Gastroesophageal sphincter (tissue), 4 donors: ENCODE measurements at regions not wholly inside any gene's neighbourhood (a gene's known extent, or its start where the extent isn't known, plus 50 kb on each side); places are given as distances from the start of the nearest gene placed in this dataset.

Experiments
- ATAC-seq: fragments of 150-250 bp; one replicate; pipeline ENCODE4 v1.9.1; 2016; ENCODE audit warnings: mild to moderate bottlenecking, moderate library complexity
- H3K27ac ChIP-seq, 4 donors: fragments of 200-600 bp; sonication (generic) in 3 of 4; 1 replicate in 3 of 4; 2 replicates in 1 of 4; pipeline ENCODE4 v1.5.1; 2016 to 2019
- H3K27me3 ChIP-seq: fragments of 200-600 bp; sonication (generic); one replicate; pipeline ENCODE4 v1.5.1; 2019
- H3K36me3 ChIP-seq, 2 donors: fragments of 200-600 bp; sonication (generic); one replicate each; pipeline ENCODE4 v1.5.1; 2019; ENCODE audit warnings: control low read depth in 1 of 2
- H3K4me1 ChIP-seq, 3 donors: fragments of 200-600 bp; sonication (generic); 1 replicate in 2 of 3; 2 replicates in 1 of 3; pipeline ENCODE4 v1.5.1; 2016 to 2019; ENCODE audit warnings: control low read depth in 2 of 3
- H3K4me3 ChIP-seq, 2 donors: fragments of 200-600 bp; sonication (generic); one replicate each; pipeline ENCODE4 v1.5.1; 2019; ENCODE audit warnings: mild to moderate bottlenecking in 1 of 2, moderate library complexity in 1 of 2
- H3K9me3 ChIP-seq, 3 donors: fragments of 200-600 bp; sonication (generic); one replicate each; pipeline ENCODE4 v1.5.1; 2017 to 2019; ENCODE audit warnings: control low read depth in 2 of 3
- CTCF ChIP-seq, 4 experiments: fragments of 200-600 bp in 2 of 4; fragments of 450-650 bp in 2 of 4; sonication (generic) in 1 of 4; IDR thresholded peaks; one replicate each; pipeline ENCODE4 v1.5.1; 2017 to 2019; ENCODE audit warnings: antibody characterized with exemption in 4 of 4, mild to moderate bottlenecking in 2 of 4, moderate library complexity in 2 of 4
- EP300 ChIP-seq: sonication (generic); formaldehyde crosslinking; IDR thresholded peaks from one replicate; pipeline ENCODE4 v1.6.1; 2017; ENCODE audit warnings: antibody characterized with exemption, mild to moderate bottlenecking
- POLR2A ChIP-seq, 2 donors: fragments of 450-650 bp; IDR thresholded peaks; one replicate each; pipeline ENCODE4 v1.6.1; 2017; ENCODE audit warnings: antibody characterized with exemption in 2 of 2, mild to moderate bottlenecking in 2 of 2, moderate library complexity in 1 of 2
- POLR2AphosphoS5 ChIP-seq: sonication (generic); formaldehyde crosslinking; IDR thresholded peaks from one replicate; pipeline ENCODE4 v1.6.1; 2017; ENCODE audit warnings: antibody characterized with exemption
- WGBS, 2 donors: methylation state at CpG; one replicate each; pipeline ENCODE4 v1.1.5; 2018; ENCODE audit warnings: low coverage in 1 of 2; 5-methylcytosine and 5-hydroxymethylcytosine counted together

- Histone ChIP-seq H3K27me3 (no peaks in the 10 kb centered on the region), H3K4me3 (no peak overlapping the region), H3K27ac (no peak overlapping the region), H3K9me3 (peaks cover 0 to 47% (median 0%) of the 10 kb centered on the region in 3 donors), H3K36me3 (no peaks in the 10 kb centered on the region), H3K4me1 (peaks cover 0 to 3% (median 0%) of the 10 kb centered on the region in 3 donors)
- no peak for TF ChIP-seq POLR2AphosphoS5
- TF ChIP-seq POLR2A (IDR thresholded peaks at IDR 0.05), result no peak
- no peak for TF ChIP-seq EP300
- TF ChIP-seq CTCF (IDR thresholded peaks at IDR 0.05), result no peak
- WGBS, 2 donors, result 88 to 91% methylated on average over 1 of the region's 2 CpGs
- no peak for ATAC-seq
Measured at GRCh38 chr3:41125258-41125657, 74.0 kb upstream of the CTNNB1 start.

DNA sequence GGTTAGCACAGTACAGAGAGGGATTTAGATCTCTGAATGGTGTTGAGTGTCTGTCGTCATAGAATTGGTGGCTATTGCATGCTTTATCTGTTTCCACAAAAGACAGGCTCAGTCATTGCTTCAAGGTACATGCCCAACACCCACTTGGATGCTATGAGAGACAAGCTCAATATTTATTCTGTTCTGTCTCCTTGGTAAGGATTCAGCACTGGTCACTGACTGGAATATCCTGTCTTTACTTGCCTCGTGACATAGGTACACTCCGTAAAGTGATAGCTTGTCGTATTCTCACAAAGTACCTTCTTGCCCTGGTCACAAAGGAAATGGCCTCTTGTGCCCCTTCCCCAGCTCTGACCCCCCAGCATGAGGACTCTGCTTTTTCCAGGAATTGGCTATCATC lies 72.8 kb upstream of the CTNNB1 start:
- Histone ChIP-seq H3K27me3 (no peaks in the 10 kb centered on the region), H3K9me3 (peaks cover 0 to 51% (median 0%) of the 10 kb centered on the region in 3 donors), H3K36me3 (no peaks in the 10 kb centered on the region), H3K4me3 (no peak overlapping the region), H3K27ac (no peak overlapping the region), H3K4me1 (no peaks in the 10 kb centered on the region)
- no peak for TF ChIP-seq POLR2AphosphoS5
- no peak for TF ChIP-seq EP300
- no peak for ATAC-seq
- WGBS, 2 donors, result 94 to 97% methylated on average over 3 to 4 of the region's 4 CpGs

- WGBS, 2 donors, result 60 to 88% methylated on average over 1 of the region's 1 CpG
- ATAC-seq, result no peak
- TF ChIP-seq POLR2A (IDR thresholded peaks at IDR 0.05) (no peak), CTCF (IDR thresholded peaks at IDR 0.05) (no peak), POLR2AphosphoS5 (no peak), EP300 (no peak)
- H3K36me3 ChIP-seq, result no peaks in the 10 kb centered on the region
- H3K4me1 ChIP-seq, result no peaks in the 10 kb centered on the region
- H3K27ac ChIP-seq, result no peak overlapping the region
- no peaks in the 10 kb centered on the region for H3K27me3 ChIP-seq
- peaks cover 0 to 51% (median 0%) of the 10 kb centered on the region in 3 donors for H3K9me3 ChIP-seq
- no peak overlapping the region for H3K4me3 ChIP-seq
Measured at GRCh38 chr3:41126961-41127360, 72.3 kb upstream of the CTNNB1 start.

DNA sequence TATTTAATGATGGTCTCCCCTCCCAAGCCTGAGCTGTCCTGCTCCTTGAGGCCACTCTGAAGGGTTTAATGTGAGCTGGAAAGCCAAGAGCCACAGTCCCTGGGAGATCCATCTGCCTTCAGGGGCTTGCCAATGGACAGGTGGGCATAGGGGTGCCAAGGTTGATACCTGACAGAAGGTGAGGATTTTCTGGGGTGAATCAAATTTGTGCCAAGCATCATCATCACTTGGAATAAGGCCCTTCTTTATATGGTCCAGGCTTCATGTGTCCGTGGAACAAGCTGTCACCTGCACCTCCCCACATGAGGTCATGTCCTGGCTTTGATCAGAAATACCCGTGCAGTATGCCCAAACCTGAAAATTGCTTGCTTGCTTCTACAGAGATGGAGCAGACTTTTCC lies 71.9 kb upstream of the CTNNB1 start:
- no peak overlapping the region for H3K4me3 ChIP-seq
- 80 to 100% methylated on average over 1 to 2 of the region's 2 CpGs for WGBS, 2 donors
- H3K27ac ChIP-seq, result no peak overlapping the region
- no peak for TF ChIP-seq EP300
- no peak for TF ChIP-seq CTCF (IDR thresholded peaks at IDR 0.05)
- TF ChIP-seq POLR2AphosphoS5, result no peak
- no peak for TF ChIP-seq POLR2A (IDR thresholded peaks at IDR 0.05)
- H3K36me3 ChIP-seq, result no peaks in the 10 kb centered on the region
- no peaks in the 10 kb centered on the region for H3K4me1 ChIP-seq
- peaks cover 0 to 51% (median 0%) of the 10 kb centered on the region in 3 donors for H3K9me3 ChIP-seq
- no peaks in the 10 kb centered on the region for H3K27me3 ChIP-seq
- no peak for ATAC-seq

DNA sequence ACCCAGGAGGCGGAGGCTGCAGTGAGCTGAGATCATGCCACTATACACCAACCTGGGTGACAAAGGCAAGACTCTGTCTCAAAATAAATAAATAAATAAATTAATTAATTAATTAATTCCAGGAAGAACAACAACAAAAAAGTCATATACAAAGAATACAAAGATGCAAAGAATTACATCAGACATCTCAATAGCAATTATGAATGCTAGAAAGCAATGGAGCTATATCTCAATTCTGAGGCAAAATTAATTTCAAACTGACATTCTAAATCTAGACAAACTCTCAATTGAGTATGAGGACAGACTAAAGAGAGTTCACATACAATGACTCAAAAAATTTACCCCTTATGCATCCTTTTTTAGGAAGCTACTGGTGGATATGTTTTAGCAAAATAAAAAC lies 69.6 kb upstream of the CTNNB1 start:
- TF ChIP-seq POLR2A (IDR thresholded peaks at IDR 0.05), result no peak
- no peak for TF ChIP-seq POLR2AphosphoS5
- TF ChIP-seq CTCF (IDR thresholded peaks at IDR 0.05), result no peak
- no peak for TF ChIP-seq EP300
- H3K4me1 ChIP-seq, result no peaks in the 10 kb centered on the region
- no peak overlapping the region for H3K27ac ChIP-seq
- H3K27me3 ChIP-seq, result no peaks in the 10 kb centered on the region
- H3K9me3 ChIP-seq, result peaks cover 0 to 50% (median 0%) of the 10 kb centered on the region in 3 donors
- ATAC-seq, result no peak
- 100% methylated on average over 1 of the region's 1 CpG; no CpG with 5 or more reads in 1 of the 2 donors for WGBS, 2 donors
- no peak overlapping the region for H3K4me3 ChIP-seq
- no peaks in the 10 kb centered on the region for H3K36me3 ChIP-seq
